Forelimb muscle (tissue), 1 donor: ENCODE measurements at regions not wholly inside any gene's neighbourhood (a gene's known extent, or its start where the extent isn't known, plus 50 kb on each side); places are given as distances from the start of the nearest gene placed in this dataset.

ENCODE experiments used
- DNase-seq: peaks from one replicate; pipeline ENCODE4 v3.0.0-alpha.2; 2013; ENCODE audit warnings: low read depth

GRCh38 chr1:83676106-83676505 lies 322.8 kb downstream of the TTLL7 start:
- no peak for DNase-seq

- no peak for DNase-seq
Measured at GRCh38 chr1:83673312-83673711, 325.6 kb downstream of the TTLL7 start.

GRCh38 chr1:83671586-83671985 lies 327.3 kb downstream of the TTLL7 start:
- DNase-seq, result no peak

- DNase-seq, result no peak
Measured at GRCh38 chr1:83670909-83671565, 327.9 kb downstream of the TTLL7 start.

- DNase-seq, result no peak
Measured at GRCh38 chr1:83641796-83642443, 357.0 kb downstream of the TTLL7 start.

- DNase-seq, result no peak
Measured at GRCh38 chr1:83641206-83641658, 357.7 kb downstream of the TTLL7 start.

- no peak for DNase-seq
Measured at GRCh38 chr1:83639785-83640184, 359.1 kb downstream of the TTLL7 start.

GRCh38 chr1:83637586-83637985 lies 361.3 kb downstream of the TTLL7 start:
- DNase-seq, result no peak

GRCh38 chr1:83637009-83637408 lies 361.9 kb downstream of the TTLL7 start:
- DNase-seq, result no peak

- DNase-seq, result no peak
Measured at GRCh38 chr1:83632906-83633305, 366.0 kb downstream of the TTLL7 start.

- DNase-seq, result no peak
Measured at GRCh38 chr1:83631851-83632250, 367.1 kb downstream of the TTLL7 start.

- DNase-seq, result no peak
Measured at GRCh38 chr1:83627045-83627444, 371.9 kb downstream of the TTLL7 start.

GRCh38 chr1:83626603-83627002 lies 372.3 kb downstream of the TTLL7 start:
- DNase-seq, result no peak

- DNase-seq, result no peak
Measured at GRCh38 chr1:83625646-83626045, 373.3 kb downstream of the TTLL7 start.

- no peak for DNase-seq
Measured at GRCh38 chr1:83620016-83620415, 378.9 kb downstream of the TTLL7 start.

- no peak for DNase-seq
Measured at GRCh38 chr1:83619170-83619896, 379.6 kb downstream of the TTLL7 start.

GRCh38 chr1:83617883-83618282 lies 381.0 kb downstream of the TTLL7 start:
- no peak for DNase-seq

GRCh38 chr1:83615370-83615769 lies 383.6 kb downstream of the TTLL7 start:
- no peak for DNase-seq

GRCh38 chr1:83606416-83606955 lies 392.4 kb downstream of the TTLL7 start:
- DNase-seq, result no peak

- no peak for DNase-seq
Measured at GRCh38 chr1:83596331-83596730, 402.6 kb downstream of the TTLL7 start.

GRCh38 chr1:83593073-83593472 lies 405.9 kb downstream of the TTLL7 start:
- no peak for DNase-seq

GRCh38 chr1:83588140-83588539 lies 410.8 kb downstream of the TTLL7 start:
- no peak for DNase-seq
